ENCODE measurements at regions not wholly inside any gene's neighbourhood (a gene's known extent, or its start where the extent isn't known, plus 50 kb on each side); places are given as distances from the start of the nearest gene placed in this dataset.

DNA sequence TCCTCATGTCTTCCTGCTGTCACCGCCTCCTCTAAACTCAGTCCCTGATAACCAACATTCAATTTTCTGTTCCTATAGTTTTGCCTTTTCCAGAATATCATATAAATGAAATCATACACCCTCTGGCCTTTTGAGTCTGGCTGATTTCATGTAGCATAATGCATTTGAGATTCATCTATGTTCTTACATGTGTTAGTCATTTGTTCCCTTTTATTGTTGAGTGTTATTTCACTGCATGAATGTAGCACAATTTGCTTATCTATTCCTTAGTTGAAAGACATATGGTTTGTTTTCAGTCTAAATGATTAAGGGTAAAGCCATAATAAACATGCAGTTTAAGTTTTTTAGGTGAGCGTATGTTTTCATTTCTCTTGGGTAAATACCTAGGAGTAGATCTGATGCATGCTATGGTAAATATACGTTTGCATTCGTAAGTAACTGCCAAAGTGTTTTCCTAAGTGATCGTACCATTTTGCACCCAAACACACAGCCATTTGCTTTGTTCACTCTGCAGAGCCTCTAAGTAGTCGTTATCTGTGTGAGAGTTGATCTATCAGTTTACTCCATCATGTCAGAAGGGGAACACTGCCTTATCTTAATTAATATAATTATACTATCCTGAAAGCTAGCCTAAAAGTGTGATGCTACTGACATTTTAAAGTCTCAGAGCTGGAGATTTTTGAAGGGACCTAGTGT lies 460.8 kb downstream of the DMAC1 start:
- no peak for TF ChIP-seq CHD2 (IDR thresholded peaks at IDR 0.05; ENCODE audit: low read depth, low read length)
- TF ChIP-seq DPF2 (CRISPR knock-in tag; IDR thresholded peaks at IDR 0.05; ENCODE audit: borderline replicate concordance, low read depth), result no peak
- TF ChIP-seq, protein P1, sequence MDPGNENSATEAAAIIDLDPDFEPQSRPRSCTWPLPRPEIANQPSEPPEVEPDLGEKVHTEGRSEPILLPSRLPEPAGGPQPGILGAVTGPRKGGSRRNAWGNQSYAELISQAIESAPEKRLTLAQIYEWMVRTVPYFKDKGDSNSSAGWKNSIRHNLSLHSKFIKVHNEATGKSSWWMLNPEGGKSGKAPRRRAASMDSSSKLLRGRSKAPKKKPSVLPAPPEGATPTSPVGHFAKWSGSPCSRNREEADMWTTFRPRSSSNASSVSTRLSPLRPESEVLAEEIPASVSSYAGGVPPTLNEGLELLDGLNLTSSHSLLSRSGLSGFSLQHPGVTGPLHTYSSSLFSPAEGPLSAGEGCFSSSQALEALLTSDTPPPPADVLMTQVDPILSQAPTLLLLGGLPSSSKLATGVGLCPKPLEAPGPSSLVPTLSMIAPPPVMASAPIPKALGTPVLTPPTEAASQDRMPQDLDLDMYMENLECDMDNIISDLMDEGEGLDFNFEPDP (CRISPR knock-in tag; conservative IDR thresholded peaks at IDR 0.05), result no peak
- TF ChIP-seq ZNF83 (CRISPR knock-in tag; IDR thresholded peaks at IDR 0.05; ENCODE audit: borderline replicate concordance), result no peak
- TF ChIP-seq ZNF160 (CRISPR knock-in tag; IDR thresholded peaks at IDR 0.05), result no peak
- TF ChIP-seq, protein P2, sequence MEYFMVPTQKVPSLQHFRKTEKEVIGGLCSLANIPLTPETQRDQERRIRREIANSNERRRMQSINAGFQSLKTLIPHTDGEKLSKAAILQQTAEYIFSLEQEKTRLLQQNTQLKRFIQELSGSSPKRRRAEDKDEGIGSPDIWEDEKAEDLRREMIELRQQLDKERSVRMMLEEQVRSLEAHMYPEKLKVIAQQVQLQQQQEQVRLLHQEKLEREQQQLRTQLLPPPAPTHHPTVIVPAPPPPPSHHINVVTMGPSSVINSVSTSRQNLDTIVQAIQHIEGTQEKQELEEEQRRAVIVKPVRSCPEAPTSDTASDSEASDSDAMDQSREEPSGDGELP (IDR thresholded peaks at IDR 0.05; ENCODE audit: borderline replicate concordance, low read depth), result no peak
- no peak for TF ChIP-seq FOXK1 (CRISPR knock-in tag; IDR thresholded peaks at IDR 0.05; ENCODE audit: borderline replicate concordance, low read depth)
- TF ChIP-seq, protein P3, sequence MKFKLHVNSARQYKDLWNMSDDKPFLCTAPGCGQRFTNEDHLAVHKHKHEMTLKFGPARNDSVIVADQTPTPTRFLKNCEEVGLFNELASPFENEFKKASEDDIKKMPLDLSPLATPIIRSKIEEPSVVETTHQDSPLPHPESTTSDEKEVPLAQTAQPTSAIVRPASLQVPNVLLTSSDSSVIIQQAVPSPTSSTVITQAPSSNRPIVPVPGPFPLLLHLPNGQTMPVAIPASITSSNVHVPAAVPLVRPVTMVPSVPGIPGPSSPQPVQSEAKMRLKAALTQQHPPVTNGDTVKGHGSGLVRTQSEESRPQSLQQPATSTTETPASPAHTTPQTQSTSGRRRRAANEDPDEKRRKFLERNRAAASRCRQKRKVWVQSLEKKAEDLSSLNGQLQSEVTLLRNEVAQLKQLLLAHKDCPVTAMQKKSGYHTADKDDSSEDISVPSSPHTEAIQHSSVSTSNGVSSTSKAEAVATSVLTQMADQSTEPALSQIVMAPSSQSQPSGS (CRISPR knock-in tag; IDR thresholded peaks at IDR 0.05), result no peak
- no peak for TF ChIP-seq TBP (CRISPR knock-in tag; IDR thresholded peaks at IDR 0.05)
- TF ChIP-seq ZZZ3 (CRISPR knock-in tag; IDR thresholded peaks at IDR 0.05; ENCODE audit: borderline replicate concordance), result no peak
- TF ChIP-seq, protein P4, sequence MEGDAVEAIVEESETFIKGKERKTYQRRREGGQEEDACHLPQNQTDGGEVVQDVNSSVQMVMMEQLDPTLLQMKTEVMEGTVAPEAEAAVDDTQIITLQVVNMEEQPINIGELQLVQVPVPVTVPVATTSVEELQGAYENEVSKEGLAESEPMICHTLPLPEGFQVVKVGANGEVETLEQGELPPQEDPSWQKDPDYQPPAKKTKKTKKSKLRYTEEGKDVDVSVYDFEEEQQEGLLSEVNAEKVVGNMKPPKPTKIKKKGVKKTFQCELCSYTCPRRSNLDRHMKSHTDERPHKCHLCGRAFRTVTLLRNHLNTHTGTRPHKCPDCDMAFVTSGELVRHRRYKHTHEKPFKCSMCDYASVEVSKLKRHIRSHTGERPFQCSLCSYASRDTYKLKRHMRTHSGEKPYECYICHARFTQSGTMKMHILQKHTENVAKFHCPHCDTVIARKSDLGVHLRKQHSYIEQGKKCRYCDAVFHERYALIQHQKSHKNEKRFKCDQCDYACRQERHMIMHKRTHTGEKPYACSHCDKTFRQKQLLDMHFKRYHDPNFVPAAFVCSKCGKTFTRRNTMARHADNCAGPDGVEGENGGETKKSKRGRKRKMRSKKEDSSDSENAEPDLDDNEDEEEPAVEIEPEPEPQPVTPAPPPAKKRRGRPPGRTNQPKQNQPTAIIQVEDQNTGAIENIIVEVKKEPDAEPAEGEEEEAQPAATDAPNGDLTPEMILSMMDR (CRISPR knock-in tag; IDR thresholded peaks at IDR 0.05), result no peak
- TF ChIP-seq, protein P5, sequence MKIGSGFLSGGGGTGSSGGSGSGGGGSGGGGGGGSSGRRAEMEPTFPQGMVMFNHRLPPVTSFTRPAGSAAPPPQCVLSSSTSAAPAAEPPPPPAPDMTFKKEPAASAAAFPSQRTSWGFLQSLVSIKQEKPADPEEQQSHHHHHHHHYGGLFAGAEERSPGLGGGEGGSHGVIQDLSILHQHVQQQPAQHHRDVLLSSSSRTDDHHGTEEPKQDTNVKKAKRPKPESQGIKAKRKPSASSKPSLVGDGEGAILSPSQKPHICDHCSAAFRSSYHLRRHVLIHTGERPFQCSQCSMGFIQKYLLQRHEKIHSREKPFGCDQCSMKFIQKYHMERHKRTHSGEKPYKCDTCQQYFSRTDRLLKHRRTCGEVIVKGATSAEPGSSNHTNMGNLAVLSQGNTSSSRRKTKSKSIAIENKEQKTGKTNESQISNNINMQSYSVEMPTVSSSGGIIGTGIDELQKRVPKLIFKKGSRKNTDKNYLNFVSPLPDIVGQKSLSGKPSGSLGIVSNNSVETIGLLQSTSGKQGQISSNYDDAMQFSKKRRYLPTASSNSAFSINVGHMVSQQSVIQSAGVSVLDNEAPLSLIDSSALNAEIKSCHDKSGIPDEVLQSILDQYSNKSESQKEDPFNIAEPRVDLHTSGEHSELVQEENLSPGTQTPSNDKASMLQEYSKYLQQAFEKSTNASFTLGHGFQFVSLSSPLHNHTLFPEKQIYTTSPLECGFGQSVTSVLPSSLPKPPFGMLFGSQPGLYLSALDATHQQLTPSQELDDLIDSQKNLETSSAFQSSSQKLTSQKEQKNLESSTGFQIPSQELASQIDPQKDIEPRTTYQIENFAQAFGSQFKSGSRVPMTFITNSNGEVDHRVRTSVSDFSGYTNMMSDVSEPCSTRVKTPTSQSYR (CRISPR knock-in tag; IDR thresholded peaks at IDR 0.05; ENCODE audit: borderline replicate concordance), result no peak
- TF ChIP-seq HNRNPUL1 (IDR thresholded peaks at IDR 0.05; ENCODE audit: low read depth, low read length), result no peak
- no peak for TF ChIP-seq TSC22D2 (CRISPR knock-in tag; IDR thresholded peaks at IDR 0.05; ENCODE audit: borderline replicate concordance)

Data from HepG2 (cell line).